ENCODE measurements at regions not wholly inside any gene's neighbourhood (a gene's known extent, or its start where the extent isn't known, plus 50 kb on each side); places are given as distances from the start of the nearest gene placed in this dataset.

- CTCF ChIA-PET, result no interaction called here
- H4K20me1 ChIP-seq (ENCODE audit: control insufficient read depth, insufficient read depth), result no peaks in the 10 kb centered on the region
- FAIRE-seq, result no peak
Observed at GRCh38 chr1:55662875-55663274, 447.7 kb upstream of the USP24 start.

More at GRCh38 chr1:55662875-55663274, 447.7 kb upstream of the USP24 start:
- H2AFZ ChIP-seq (ENCODE audit: control insufficient read depth, low read depth, low read length), result no peak overlapping the region
- no peaks in the 10 kb centered on the region; the same call in 2 of the 3 replicates for H3K9me3 ChIP-seq (replicated peaks; ENCODE audit: control insufficient read depth, insufficient read depth, low read length)
- H3K27me3 ChIP-seq (replicated peaks in 1 of 2; ENCODE audit: control insufficient read depth in 2 of 2, insufficient read depth in 2 of 2, low read length in 1 of 2), result no peaks in the 10 kb centered on the region
- DNase-seq (ENCODE audit: low read depth, low spot score), result no peak
- H3K9ac ChIP-seq (ENCODE audit: control insufficient read depth, insufficient read depth, low read length), result no peak overlapping the region
- H3K79me2 ChIP-seq (ENCODE audit: control insufficient read depth, insufficient read depth, low read length), result no peaks in the 10 kb centered on the region
- 19% methylated on average over 3 of the region's 3 CpGs for WGBS (ENCODE audit: insufficient coverage, insufficient replicate concordance, low lambda C conversion rate, missing lambda C conversion rate)
- BruUV-seq (replicated peaks), result no TSS peak
- TF ChIP-seq FOXK2 (IDR thresholded peaks at IDR 0.05) (no peak), ZZZ3 (IDR thresholded peaks at IDR 0.05; ENCODE audit: control insufficient read depth, insufficient read length, low read depth) (no peak), POLR2AphosphoS5 (IDR thresholded peaks at IDR 0.05; ENCODE audit: low read length) (no peak), GABPA (IDR thresholded peaks at IDR 0.05; ENCODE audit: low read depth) (no peak), YBX1 (IDR thresholded peaks at IDR 0.05) (no peak), ZSCAN29 (IDR thresholded peaks at IDR 0.05) (no peak), YY1 (IDR thresholded peaks at IDR 0.05; ENCODE audit: low read depth, low read length) (no peak), CHD4 (IDR thresholded peaks at IDR 0.05) (no peak), NBN (IDR thresholded peaks at IDR 0.05) (no peak), NRF1 (conservative IDR thresholded peaks at IDR 0.05; ENCODE audit: low read depth, low read length) (no peak), PAX5 (IDR thresholded peaks at IDR 0.05; ENCODE audit: borderline replicate concordance, low read depth, low read length) (no peak), MEF2B (IDR thresholded peaks at IDR 0.05; ENCODE audit: partially characterized antibody, poor library complexity, severe bottlenecking) (no peak), ZNF24 (IDR thresholded peaks at IDR 0.05) (no peak), WRNIP1 (IDR thresholded peaks at IDR 0.05; ENCODE audit: borderline replicate concordance, low read depth, low read length) (no peak)
- TF ChIP-seq, protein P1, sequence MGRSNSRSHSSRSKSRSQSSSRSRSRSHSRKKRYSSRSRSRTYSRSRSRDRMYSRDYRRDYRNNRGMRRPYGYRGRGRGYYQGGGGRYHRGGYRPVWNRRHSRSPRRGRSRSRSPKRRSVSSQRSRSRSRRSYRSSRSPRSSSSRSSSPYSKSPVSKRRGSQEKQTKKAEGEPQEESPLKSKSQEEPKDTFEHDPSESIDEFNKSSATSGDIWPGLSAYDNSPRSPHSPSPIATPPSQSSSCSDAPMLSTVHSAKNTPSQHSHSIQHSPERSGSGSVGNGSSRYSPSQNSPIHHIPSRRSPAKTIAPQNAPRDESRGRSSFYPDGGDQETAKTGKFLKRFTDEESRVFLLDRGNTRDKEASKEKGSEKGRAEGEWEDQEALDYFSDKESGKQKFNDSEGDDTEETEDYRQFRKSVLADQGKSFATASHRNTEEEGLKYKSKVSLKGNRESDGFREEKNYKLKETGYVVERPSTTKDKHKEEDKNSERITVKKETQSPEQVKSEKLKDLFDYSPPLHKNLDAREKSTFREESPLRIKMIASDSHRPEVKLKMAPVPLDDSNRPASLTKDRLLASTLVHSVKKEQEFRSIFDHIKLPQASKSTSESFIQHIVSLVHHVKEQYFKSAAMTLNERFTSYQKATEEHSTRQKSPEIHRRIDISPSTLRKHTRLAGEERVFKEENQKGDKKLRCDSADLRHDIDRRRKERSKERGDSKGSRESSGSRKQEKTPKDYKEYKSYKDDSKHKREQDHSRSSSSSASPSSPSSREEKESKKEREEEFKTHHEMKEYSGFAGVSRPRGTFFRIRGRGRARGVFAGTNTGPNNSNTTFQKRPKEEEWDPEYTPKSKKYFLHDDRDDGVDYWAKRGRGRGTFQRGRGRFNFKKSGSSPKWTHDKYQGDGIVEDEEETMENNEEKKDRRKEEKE (IDR thresholded peaks at IDR 0.05), result no peak
- TF ChIP-seq, protein P2, sequence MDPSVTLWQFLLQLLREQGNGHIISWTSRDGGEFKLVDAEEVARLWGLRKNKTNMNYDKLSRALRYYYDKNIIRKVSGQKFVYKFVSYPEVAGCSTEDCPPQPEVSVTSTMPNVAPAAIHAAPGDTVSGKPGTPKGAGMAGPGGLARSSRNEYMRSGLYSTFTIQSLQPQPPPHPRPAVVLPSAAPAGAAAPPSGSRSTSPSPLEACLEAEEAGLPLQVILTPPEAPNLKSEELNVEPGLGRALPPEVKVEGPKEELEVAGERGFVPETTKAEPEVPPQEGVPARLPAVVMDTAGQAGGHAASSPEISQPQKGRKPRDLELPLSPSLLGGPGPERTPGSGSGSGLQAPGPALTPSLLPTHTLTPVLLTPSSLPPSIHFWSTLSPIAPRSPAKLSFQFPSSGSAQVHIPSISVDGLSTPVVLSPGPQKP (IDR thresholded peaks at IDR 0.05; ENCODE audit: low read depth, low read length), result no peak
- no peak overlapping the region for H3K4me3 ChIP-seq
- H3K36me3 ChIP-seq (ENCODE audit: control insufficient read depth in 2 of 2, insufficient read depth in 2 of 2, low read length in 1 of 2), result no peaks in the 10 kb centered on the region
- no peak for ATAC-seq
- no peak overlapping the region for H3K4me2 ChIP-seq (ENCODE audit: control insufficient read depth, insufficient read depth)
- in situ Hi-C loops (cut with MboI) (no loop called here), intact Hi-C loops (cut with micrococcal nuclease; ENCODE audit: unreplicated experiment) (no loop called here)
- SMC1A ChIA-PET (ENCODE audit: uncharacterized antibody, unreplicated experiment), result no interaction called here
- H3K27ac ChIP-seq (ENCODE audit: control insufficient read depth, insufficient read depth), result no peak overlapping the region
- H3K4me1 ChIP-seq (ENCODE audit: control insufficient read depth, insufficient read depth, low read length), result no peaks in the 10 kb centered on the region
- POLR2A ChIA-PET, result no interaction called here
- RAD21 ChIA-PET (ENCODE audit: unreplicated experiment), result no interaction called here
